Naive thymus-derived CD4-positive, alpha-beta T cell (primary cell): ENCODE measurements at regions not wholly inside any gene's neighbourhood (a gene's known extent, or its start where the extent isn't known, plus 50 kb on each side); places are given as distances from the start of the nearest gene placed in this dataset.
"Not testable (repeated sequence)": the region's sequence is repeated elsewhere in the genome, so short reads cannot be mapped to it uniquely, and the experiment has no call there.

Experiments
- ATAC-seq: fragments of 150-1000 bp; cut with Tn5 transposase; 2 replicates; pipeline ENCODE4 v1.10.0; 2021; ENCODE audit warnings: mild to moderate bottlenecking, moderate library complexity
- CTCF ChIA-PET: fragments of 350-600 bp; sonication (Branson Sonifier 250); formaldehyde crosslinking; loops from one replicate; lab custom pipeline; 2021; ENCODE audit warnings: antibody characterized with exemption; lab: Charles Lee
- POLR2A ChIA-PET: fragments of 350-600 bp; sonication (Branson Sonifier 250); formaldehyde crosslinking; loops from one replicate; lab custom pipeline; 2021; ENCODE audit warnings: antibody characterized with exemption, inconsistent platforms; lab: Charles Lee
- DNase-seq, 9 donors: peaks; one replicate each; pipeline versions ENCODE4 v3.0.0 to v3.0.0-alpha.2; 2020 to 2022; ENCODE audit warnings: mixed read lengths in 1 of 9
- H3K27ac ChIP-seq: one replicate; pipeline ENCODE4 v1.7.0; 2013; ENCODE audit warnings: mild to moderate bottlenecking, low read depth, low read length, moderate library complexity
- H3K27me3 ChIP-seq, 2 donors: one replicate each; pipeline ENCODE4 v1.7.0; 2013; ENCODE audit warnings: low read length in 2 of 2, mild to moderate bottlenecking in 2 of 2, moderate library complexity in 2 of 2; ENCODE audit not compliant: control insufficient read depth in 2 of 2, insufficient read depth in 2 of 2
- H3K36me3 ChIP-seq, 3 experiments: 1 replicate in 2 of 3; 2 replicates in 1 of 3; pipeline ENCODE4 v1.7.0; 2013; ENCODE audit warnings: low read length in 3 of 3, mild to moderate bottlenecking in 3 of 3, moderate library complexity in 1 of 3; ENCODE audit not compliant: insufficient read depth in 3 of 3, control insufficient read depth in 2 of 3
- H3K4me1 ChIP-seq, 2 donors: one replicate each; pipeline ENCODE4 v1.7.0; 2013; ENCODE audit warnings: low read length in 2 of 2, mild to moderate bottlenecking in 2 of 2, moderate library complexity in 1 of 2; ENCODE audit not compliant: control insufficient read depth in 2 of 2, insufficient read depth in 2 of 2
- H3K4me3 ChIP-seq: 2 replicates; pipeline ENCODE4 v1.7.0; 2013; ENCODE audit warnings: mild to moderate bottlenecking, low read length
- H3K9me3 ChIP-seq, 3 experiments: 1 replicate in 2 of 3; 2 replicates in 1 of 3; pipeline ENCODE4 v1.7.0; 2013; ENCODE audit warnings: low read length in 3 of 3; ENCODE audit not compliant: control insufficient read depth in 2 of 3
- H3K27ac Mint-ChIP-seq, 9 donors: one replicate each; pipeline ENCODE4 v1.8.0; 2020 to 2022; ENCODE audit warnings: mixed read lengths in 9 of 9, mild to moderate bottlenecking in 8 of 9, moderate library complexity in 5 of 9, inconsistent platforms in 2 of 9
- H3K27me3 Mint-ChIP-seq, 5 donors: one replicate each; pipeline ENCODE4 v1.8.0; 2021 to 2022; ENCODE audit warnings: mixed read lengths in 5 of 5, mild to moderate bottlenecking in 1 of 5
- H3K36me3 Mint-ChIP-seq, 5 donors: one replicate each; pipeline ENCODE4 v1.8.0; 2020 to 2022; ENCODE audit warnings: mixed read lengths in 5 of 5, mild to moderate bottlenecking in 3 of 5, inconsistent platforms in 1 of 5
- H3K4me1 Mint-ChIP-seq, 7 donors: one replicate each; pipeline ENCODE4 v1.8.0; 2020 to 2022; ENCODE audit warnings: mixed read lengths in 7 of 7, mild to moderate bottlenecking in 3 of 7, inconsistent platforms in 1 of 7
- H3K4me3 Mint-ChIP-seq, 10 donors: one replicate each; pipeline ENCODE4 v1.8.0; 2020 to 2022; ENCODE audit warnings: mild to moderate bottlenecking in 10 of 10, mixed read lengths in 10 of 10, moderate library complexity in 6 of 10, inconsistent platforms in 2 of 10
- H3K9me3 Mint-ChIP-seq, 11 donors: one replicate each; pipeline ENCODE4 v1.8.0; 2020 to 2022; ENCODE audit warnings: mixed read lengths in 11 of 11, mild to moderate bottlenecking in 4 of 11, inconsistent platforms in 1 of 11, moderate library complexity in 1 of 11
- intact Hi-C, 2 donors: fragments of 100-400 bp; cut with micrococcal nuclease; formaldehyde crosslinking; loops; one replicate each; pipeline ENCODE4 v1.15.1; 2023

DNA sequence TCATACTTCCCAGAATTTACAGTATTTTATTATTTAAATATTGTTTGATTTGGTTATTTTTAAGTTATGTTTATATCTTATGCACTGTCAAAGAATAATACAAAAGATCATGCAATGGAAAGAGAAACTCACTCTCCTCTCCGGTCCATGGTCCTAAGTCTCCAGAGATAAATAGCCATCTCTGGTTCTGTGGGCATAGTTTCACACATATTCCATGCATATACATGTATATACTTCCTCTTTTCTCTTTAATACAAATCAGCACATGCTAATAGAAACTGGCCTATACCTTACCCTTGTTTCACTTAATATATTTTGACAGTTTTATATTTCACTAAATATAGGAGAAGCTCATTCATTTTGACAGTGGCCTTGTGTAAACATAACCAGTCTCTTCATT, 901.7 kb upstream of the CITED2 start:
- no peak overlapping the region for H3K4me3 ChIP-seq
- intact Hi-C loops: no loop called here

GRCh38 chr6:140275725-140276124, 901.3 kb upstream of the CITED2 start:
- CTCF ChIA-PET: no interaction called here
- ATAC-seq: no peak

More for the DNA sequence above, 901.7 kb upstream of the CITED2 start:
- no peaks in the 10 kb centered on the region for H3K9me3 Mint-ChIP-seq
- Histone ChIP-seq H3K4me1 (no peaks in the 10 kb centered on the region), H3K9me3 (no peaks in the 10 kb centered on the region), H3K27ac (no peak overlapping the region), H3K36me3 (no peaks in the 10 kb centered on the region), H3K27me3 (peaks cover 0 to 3% of the 10 kb centered on the region in 2 donors)
- DNase-seq: no peak
- no peak for ATAC-seq
- H3K4me3 Mint-ChIP-seq: no peak overlapping the region
- CTCF ChIA-PET: no interaction called here
- no peaks in the 10 kb centered on the region for H3K36me3 Mint-ChIP-seq
- no peaks in the 10 kb centered on the region for H3K4me1 Mint-ChIP-seq
- POLR2A ChIA-PET: no interaction called here
- no peak overlapping the region for H3K27ac Mint-ChIP-seq
- peaks cover 0 to 15% (median 0%) of the 10 kb centered on the region in 5 donors for H3K27me3 Mint-ChIP-seq

DNA sequence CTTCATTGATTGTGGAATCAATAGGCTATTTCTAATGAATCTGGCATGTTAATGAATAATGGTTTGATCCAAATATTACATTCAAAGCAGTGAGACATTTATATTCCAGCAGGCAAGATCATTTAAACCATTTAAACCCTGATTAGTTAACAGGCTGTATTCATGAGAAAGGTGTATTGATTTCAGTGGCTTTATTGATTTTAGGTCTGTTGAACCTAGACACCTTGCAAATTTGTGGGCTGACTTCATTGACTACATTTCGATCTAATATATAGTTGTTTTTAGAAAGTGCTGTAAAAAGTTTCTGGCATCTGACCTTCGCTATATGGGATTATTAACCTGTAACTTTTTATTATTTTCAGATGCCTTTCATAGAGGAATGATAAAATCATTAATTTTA, 900.1 kb upstream of the CITED2 start:
- Mint-ChIP-seq H3K27me3 (peaks cover 0 to 15% (median 0%) of the 10 kb centered on the region in 5 donors), H3K27ac (no peak overlapping the region), H3K4me1 (no peaks in the 10 kb centered on the region), H3K9me3 (no peaks in the 10 kb centered on the region), H3K4me3 (no peak overlapping the region), H3K36me3 (no peaks in the 10 kb centered on the region)
- intact Hi-C loops: no loop called here
- POLR2A ChIA-PET: no interaction called here
- peaks cover 0 to 3% of the 10 kb centered on the region in 2 donors for H3K27me3 ChIP-seq
- H3K4me3 ChIP-seq: no peak overlapping the region
- no peak overlapping the region for H3K27ac ChIP-seq
- H3K9me3 ChIP-seq: no peaks in the 10 kb centered on the region
- CTCF ChIA-PET: no interaction called here
- ATAC-seq (no peak), DNase-seq (no peak)
- no peaks in the 10 kb centered on the region for H3K36me3 ChIP-seq
- no peaks in the 10 kb centered on the region for H3K4me1 ChIP-seq

More at GRCh38 chr6:140275725-140276124, 901.3 kb upstream of the CITED2 start:
- H3K36me3 ChIP-seq: no peaks in the 10 kb centered on the region
- H3K4me3 ChIP-seq: no peak overlapping the region
- Mint-ChIP-seq H3K4me1 (no peaks in the 10 kb centered on the region), H3K36me3 (no peaks in the 10 kb centered on the region), H3K4me3 (no peak overlapping the region), H3K9me3 (no peaks in the 10 kb centered on the region), H3K27ac (no peak overlapping the region), H3K27me3 (peaks cover 0 to 15% (median 0%) of the 10 kb centered on the region in 5 donors)
- no peaks in the 10 kb centered on the region for H3K9me3 ChIP-seq
- no peak for DNase-seq
- POLR2A ChIA-PET: no interaction called here
- intact Hi-C loops: no loop called here
- H3K4me1 ChIP-seq: no peaks in the 10 kb centered on the region
- H3K27me3 ChIP-seq: peaks cover 0 to 3% of the 10 kb centered on the region in 2 donors
- H3K27ac ChIP-seq: no peak overlapping the region

DNA sequence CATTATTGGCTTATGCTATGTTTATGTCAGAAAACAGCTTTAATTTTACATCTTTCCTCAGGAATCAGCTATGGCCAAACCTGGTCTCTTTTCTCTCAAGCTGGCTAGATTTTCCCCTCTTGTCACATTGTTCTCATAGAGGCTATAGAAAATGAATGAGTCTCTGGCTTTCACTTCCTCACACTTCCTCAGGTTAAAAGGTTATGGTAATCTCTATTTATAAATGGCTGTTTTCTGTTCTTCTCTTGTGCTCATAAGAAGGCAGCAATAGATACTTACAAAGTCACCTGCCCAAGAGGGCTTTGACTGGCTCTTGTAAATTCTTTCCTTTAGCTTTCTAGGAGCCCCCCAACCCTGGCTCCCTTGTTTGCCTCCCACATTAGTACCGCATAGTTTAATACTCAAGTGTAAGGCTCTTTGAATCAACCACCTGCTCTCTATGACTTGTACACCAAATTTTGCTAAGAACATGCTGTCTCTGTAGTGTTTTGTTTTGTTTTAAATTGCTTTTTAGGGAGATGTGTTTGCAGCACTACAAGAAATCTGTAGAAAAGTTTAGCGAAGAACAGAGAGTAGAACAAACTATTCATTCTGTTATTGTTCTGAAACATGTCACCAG, 897.4 kb upstream of the CITED2 start:
- Mint-ChIP-seq H3K4me3 (no peak overlapping the region), H3K27me3 (peaks cover 0 to 19% (median 6%) of the 10 kb centered on the region in 5 donors), H3K27ac (no peak overlapping the region), H3K9me3 (peaks cover 0 to 2% (median 0%) of the 10 kb centered on the region in 11 donors), H3K36me3 (no peaks in the 10 kb centered on the region), H3K4me1 (no peaks in the 10 kb centered on the region)
- ChIA-PET POLR2A (interaction anchor here (0.6 kb wide), 1 partner anchor 235 kb away, joined by 3 read pairs; no protein-coding TSS in a partner anchor), CTCF (no interaction called here)
- Histone ChIP-seq H3K4me1 (no peaks in the 10 kb centered on the region), H3K9me3 (no peaks in the 10 kb centered on the region), H3K4me3 (no peak overlapping the region), H3K27ac (no peak overlapping the region), H3K36me3 (no peaks in the 10 kb centered on the region), H3K27me3 (no peaks in the 10 kb centered on the region)
- intact Hi-C loops: no loop called here
- no peak for ATAC-seq
- DNase-seq: no peak

DNA sequence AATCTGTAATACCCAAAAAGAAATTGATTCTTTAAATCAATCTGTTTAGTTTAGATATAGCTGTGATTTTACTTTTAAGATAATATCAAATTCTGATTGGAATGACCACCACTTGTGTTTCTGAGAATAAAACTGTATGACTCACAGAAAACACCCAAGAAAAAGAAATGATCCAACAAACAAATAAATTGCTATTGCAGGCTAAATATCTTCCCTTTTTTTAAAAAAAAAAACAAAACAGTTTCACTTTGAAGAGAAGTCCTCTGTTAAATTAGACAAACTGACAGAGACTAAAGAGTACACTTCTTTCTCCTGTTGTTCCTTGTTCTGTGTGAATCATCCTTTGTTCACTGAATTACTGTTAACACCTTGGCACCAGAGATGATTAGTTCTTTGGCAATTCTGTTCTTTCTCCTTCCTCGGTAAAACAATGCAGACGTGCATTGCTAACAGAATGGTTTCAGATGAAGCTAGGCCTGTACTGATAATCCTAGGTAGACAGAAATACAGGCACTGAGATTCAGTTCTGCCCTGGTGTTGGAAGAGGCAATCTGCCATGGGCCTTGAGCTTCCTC, 895.2 kb upstream of the CITED2 start:
- Mint-ChIP-seq H3K4me1 (no peaks in the 10 kb centered on the region), H3K36me3 (no peaks in the 10 kb centered on the region), H3K27me3 (peaks cover 0 to 9% (median 6%) of the 10 kb centered on the region in 5 donors), H3K4me3 (no peak overlapping the region), H3K27ac (no peak overlapping the region), H3K9me3 (peaks cover 0 to 3% (median 0%) of the 10 kb centered on the region in 11 donors)
- no peak for ATAC-seq
- Histone ChIP-seq H3K27ac (no peak overlapping the region), H3K36me3 (no peaks in the 10 kb centered on the region), H3K27me3 (no peaks in the 10 kb centered on the region), H3K9me3 (no peaks in the 10 kb centered on the region), H3K4me1 (no peaks in the 10 kb centered on the region), H3K4me3 (no peak overlapping the region)
- ChIA-PET POLR2A (no interaction called here), CTCF (no interaction called here)
- no peak for DNase-seq
- intact Hi-C loops: no loop called here

DNA sequence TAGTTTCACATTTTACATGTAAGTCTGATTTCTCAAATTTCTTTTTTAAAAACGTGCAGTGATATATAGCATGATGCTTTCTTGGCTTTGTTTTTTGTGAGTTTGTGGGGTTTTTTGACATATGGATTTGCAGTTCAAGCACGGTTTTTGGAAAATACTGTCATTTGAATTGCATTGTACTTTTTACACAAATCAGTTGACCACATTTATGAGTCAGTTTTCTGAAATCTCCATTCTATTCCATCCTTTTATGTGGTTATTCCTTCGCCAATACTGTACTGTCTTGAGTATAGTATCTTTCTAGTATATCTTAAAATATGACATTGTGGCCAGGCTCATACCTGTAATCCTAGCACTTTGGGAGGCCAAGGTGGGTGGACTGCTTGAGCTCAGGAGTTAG, 890.0 kb upstream of the CITED2 start:
- H3K36me3 ChIP-seq: no peaks in the 10 kb centered on the region

GRCh38 chr6:140258302-140258701, 883.9 kb upstream of the CITED2 start:
- DNase-seq, ATAC-seq, CTCF ChIA-PET, H3K27me3 Mint-ChIP-seq, H3K9me3 ChIP-seq, H3K4me1 Mint-ChIP-seq, H3K36me3 ChIP-seq, H3K27me3 ChIP-seq, intact Hi-C loops, H3K4me1 ChIP-seq, H3K4me3 ChIP-seq, H3K36me3 Mint-ChIP-seq, H3K4me3 Mint-ChIP-seq, H3K27ac Mint-ChIP-seq, H3K9me3 Mint-ChIP-seq, H3K27ac ChIP-seq, POLR2A ChIA-PET: not testable (repeated sequence)

More for the DNA sequence above, 890.0 kb upstream of the CITED2 start:
- no peaks in the 10 kb centered on the region for H3K4me1 ChIP-seq
- Mint-ChIP-seq H3K27ac (no peak overlapping the region), H3K4me1 (no peaks in the 10 kb centered on the region), H3K9me3 (peaks cover 0 to 3% (median 0%) of the 10 kb centered on the region in 11 donors), H3K36me3 (no peaks in the 10 kb centered on the region), H3K4me3 (no peak overlapping the region), H3K27me3 (peaks cover 0 to 9% (median 4%) of the 10 kb centered on the region in 5 donors)
- no peaks in the 10 kb centered on the region for H3K9me3 ChIP-seq
- no peak overlapping the region for H3K4me3 ChIP-seq
- POLR2A ChIA-PET: no interaction called here
- DNase-seq (no peak), ATAC-seq (no peak)
- CTCF ChIA-PET: no interaction called here
- intact Hi-C loops: no loop called here
- H3K27ac ChIP-seq: no peak overlapping the region
- no peaks in the 10 kb centered on the region for H3K27me3 ChIP-seq
